NCI-H524 treated with DMSO at 0.1 percent for 48 hours (cell line): ENCODE measurements at regions not wholly inside any gene's neighbourhood (a gene's known extent, or its start where the extent isn't known, plus 50 kb on each side); places are given as distances from the start of the nearest gene placed in this dataset.

Experiments used
- DNase-seq: peaks from one replicate; lab custom pipeline; 2025; lab: John Stamatoyannopoulos, UW

- no peak for DNase-seq
Measured at GRCh38 chrX:11056322-11057176, 54.6 kb upstream of the HCCS start.

DNA sequence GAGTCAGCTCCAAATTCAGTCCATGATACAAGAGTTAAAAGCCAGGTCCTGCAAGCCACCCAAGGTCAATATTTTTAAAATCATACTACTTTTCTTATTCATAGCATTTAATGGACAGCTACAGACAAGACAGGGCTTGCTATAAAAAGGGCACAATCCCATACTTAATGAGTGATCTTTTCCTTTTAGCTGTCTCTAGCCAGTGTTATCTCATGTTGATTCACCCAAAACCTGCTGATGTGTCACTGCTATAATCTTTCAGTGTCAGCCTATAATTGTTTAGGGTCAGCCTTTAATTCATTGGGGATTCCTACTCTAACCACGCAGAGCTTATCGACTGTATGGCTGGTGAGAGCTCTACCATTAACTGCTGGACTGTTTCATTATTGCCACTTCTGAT, 51.2 kb upstream of the HCCS start:
- DNase-seq: no peak
